ENCODE measurements at regions not wholly inside any gene's neighbourhood (a gene's known extent, or its start where the extent isn't known, plus 50 kb on each side); places are given as distances from the start of the nearest gene placed in this dataset.

DNA sequence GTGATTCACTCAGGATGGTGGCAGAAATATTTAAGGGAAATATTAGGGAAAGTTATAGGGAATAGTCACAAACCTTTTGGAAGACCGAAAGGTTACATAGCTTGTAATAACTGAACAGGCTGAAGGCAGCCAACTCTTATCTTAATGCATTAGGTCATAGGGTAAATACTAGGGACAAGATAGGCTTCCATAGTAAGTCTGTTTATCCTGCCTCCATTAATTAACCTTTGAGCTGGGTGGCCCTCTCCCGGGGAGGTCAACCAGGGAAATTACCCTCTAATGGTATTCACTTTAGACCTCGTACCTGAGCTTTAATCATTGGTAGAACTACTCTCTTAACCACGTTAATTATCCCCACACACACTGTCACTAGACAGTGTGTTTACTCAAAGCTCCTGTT, 981.8 kb downstream of the SLC16A7 start:
- TF ChIP-seq CTCF (optimal IDR thresholded peaks at IDR 0.05 in 1 of 3, IDR thresholded peaks at IDR 0.05 in 1 of 3, conservative IDR thresholded peaks at IDR 0.05 in 1 of 3; ENCODE audit: extremely low read depth in 1 of 3, insufficient read depth in 2 of 3, low read length in 3 of 3) (no peak), EZH2 (IDR thresholded peaks at IDR 0.05; ENCODE audit: low read length) (no peak)
